Retinal pigment epithelial cell (primary cell): ENCODE measurements at regions not wholly inside any gene's neighbourhood (a gene's known extent, or its start where the extent isn't known, plus 50 kb on each side); places are given as distances from the start of the nearest gene placed in this dataset.

Experiments
- DNase-seq: peaks from one replicate; pipeline ENCODE4 v3.0.0-alpha.2; 2010; ENCODE audit warnings: low read depth
- H3K4me3 ChIP-seq: 2 replicates; pipeline ENCODE4 v1.5.1; 2011; ENCODE audit warnings: mild to moderate bottlenecking, low read length, control low read depth, moderate library complexity
- CTCF ChIP-seq: conservative IDR thresholded peaks from 2 replicates; pipeline ENCODE4 v1.5.1; 2011; ENCODE audit warnings: low read depth, low read length, control low read depth, inconsistent platforms

- no peak overlapping the region for H3K4me3 ChIP-seq
- TF ChIP-seq CTCF, result no peak
- no peak for DNase-seq
Measured at GRCh38 chr10:36492590-36493515, 632.5 kb upstream of the ANKRD30A start.

GRCh38 chr10:36491926-36492325 is 633.5 kb upstream of the ANKRD30A start:
- no peak overlapping the region for H3K4me3 ChIP-seq
- TF ChIP-seq CTCF, result no peak
- no peak for DNase-seq

- no peak overlapping the region for H3K4me3 ChIP-seq
- TF ChIP-seq CTCF, result no peak
- DNase-seq, result peak; percentile 96
Measured at GRCh38 chr10:36489611-36490228, 635.7 kb upstream of the ANKRD30A start.

- no peak for TF ChIP-seq CTCF
- DNase-seq, result no peak
- H3K4me3 ChIP-seq, result no peak overlapping the region
Measured at GRCh38 chr10:36489181-36489580, 636.2 kb upstream of the ANKRD30A start.

- DNase-seq, result no peak
- H3K4me3 ChIP-seq, result no peak overlapping the region
- no peak for TF ChIP-seq CTCF
Measured at GRCh38 chr10:36488579-36488978, 636.8 kb upstream of the ANKRD30A start.

- TF ChIP-seq CTCF, result no peak
- no peak overlapping the region for H3K4me3 ChIP-seq
- DNase-seq, result no peak
Measured at GRCh38 chr10:36479073-36479472, 646.3 kb upstream of the ANKRD30A start.

GRCh38 chr10:36476399-36476798 is 649.0 kb upstream of the ANKRD30A start:
- TF ChIP-seq CTCF, result no peak
- no peak for DNase-seq
- H3K4me3 ChIP-seq, result no peak overlapping the region
